ENCODE measurements at regions not wholly inside any gene's neighbourhood (a gene's known extent, or its start where the extent isn't known, plus 50 kb on each side); places are given as distances from the start of the nearest gene placed in this dataset.

DNA sequence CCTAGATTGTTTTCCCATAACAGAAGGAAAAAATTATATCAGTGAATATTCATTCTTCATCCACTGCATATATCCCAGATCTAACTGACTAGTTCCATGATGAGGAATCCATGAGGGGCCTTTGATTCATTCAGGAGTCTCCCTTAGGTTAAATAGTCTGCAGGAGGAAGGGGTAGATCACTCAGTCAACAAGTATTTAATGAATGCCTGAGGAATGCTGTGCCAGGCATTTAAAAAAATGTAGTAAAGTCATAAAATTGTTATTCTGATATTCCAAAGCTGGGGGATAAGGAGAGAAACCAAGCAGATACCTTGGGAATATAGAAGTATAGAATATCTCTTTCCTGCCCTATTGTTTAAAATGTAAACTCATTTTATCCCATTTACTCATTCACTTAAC lies 216.2 kb upstream of the CAND1 start:
- TF ChIP-seq, protein P1, sequence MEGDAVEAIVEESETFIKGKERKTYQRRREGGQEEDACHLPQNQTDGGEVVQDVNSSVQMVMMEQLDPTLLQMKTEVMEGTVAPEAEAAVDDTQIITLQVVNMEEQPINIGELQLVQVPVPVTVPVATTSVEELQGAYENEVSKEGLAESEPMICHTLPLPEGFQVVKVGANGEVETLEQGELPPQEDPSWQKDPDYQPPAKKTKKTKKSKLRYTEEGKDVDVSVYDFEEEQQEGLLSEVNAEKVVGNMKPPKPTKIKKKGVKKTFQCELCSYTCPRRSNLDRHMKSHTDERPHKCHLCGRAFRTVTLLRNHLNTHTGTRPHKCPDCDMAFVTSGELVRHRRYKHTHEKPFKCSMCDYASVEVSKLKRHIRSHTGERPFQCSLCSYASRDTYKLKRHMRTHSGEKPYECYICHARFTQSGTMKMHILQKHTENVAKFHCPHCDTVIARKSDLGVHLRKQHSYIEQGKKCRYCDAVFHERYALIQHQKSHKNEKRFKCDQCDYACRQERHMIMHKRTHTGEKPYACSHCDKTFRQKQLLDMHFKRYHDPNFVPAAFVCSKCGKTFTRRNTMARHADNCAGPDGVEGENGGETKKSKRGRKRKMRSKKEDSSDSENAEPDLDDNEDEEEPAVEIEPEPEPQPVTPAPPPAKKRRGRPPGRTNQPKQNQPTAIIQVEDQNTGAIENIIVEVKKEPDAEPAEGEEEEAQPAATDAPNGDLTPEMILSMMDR (IDR thresholded peaks at IDR 0.05): no peak
- intact Hi-C loops (cut with micrococcal nuclease): no loop called here
- CTCF ChIA-PET: no interaction called here
- no peaks in the 10 kb centered on the region for H3K4me1 Mint-ChIP-seq
- H3K27me3 Mint-ChIP-seq: peaks cover 12% of the 10 kb centered on the region
- no peak overlapping the region for H3K27ac Mint-ChIP-seq
- H3K9me3 Mint-ChIP-seq: peaks cover 2% of the 10 kb centered on the region
- no peak overlapping the region for H3K4me3 Mint-ChIP-seq
- no peak for ATAC-seq (ENCODE audit: low read depth)
- POLR2A ChIA-PET: no interaction called here
- H3K36me3 Mint-ChIP-seq (ENCODE audit: low read depth): no peaks in the 10 kb centered on the region
- no peak for DNase-seq

GRCh38 chr12:67056329-67056728 lies 212.8 kb upstream of the CAND1 start:
- ATAC-seq (ENCODE audit: low read depth) (no peak), DNase-seq (no peak)
- intact Hi-C loops (cut with micrococcal nuclease): no loop called here
- Mint-ChIP-seq H3K4me3 (no peak overlapping the region), H3K36me3 (ENCODE audit: low read depth) (no peaks in the 10 kb centered on the region), H3K9me3 (no peaks in the 10 kb centered on the region), H3K4me1 (no peaks in the 10 kb centered on the region), H3K27me3 (peaks cover 12% of the 10 kb centered on the region), H3K27ac (no peak overlapping the region)
- TF ChIP-seq, protein P1 (IDR thresholded peaks at IDR 0.05): no peak
- ChIA-PET POLR2A (no interaction called here), CTCF (no interaction called here)

GRCh38 chr12:67057072-67057471 lies 212.1 kb upstream of the CAND1 start:
- no peaks in the 10 kb centered on the region for H3K4me1 Mint-ChIP-seq
- H3K9me3 Mint-ChIP-seq: no peaks in the 10 kb centered on the region
- H3K4me3 Mint-ChIP-seq: no peak overlapping the region
- DNase-seq (no peak), ATAC-seq (ENCODE audit: low read depth) (no peak)
- TF ChIP-seq, protein P1 (IDR thresholded peaks at IDR 0.05): no peak
- ChIA-PET CTCF (no interaction called here), POLR2A (no interaction called here)
- H3K27ac Mint-ChIP-seq: no peak overlapping the region
- peaks cover 15% of the 10 kb centered on the region for H3K27me3 Mint-ChIP-seq
- intact Hi-C loops (cut with micrococcal nuclease): no loop called here
- H3K36me3 Mint-ChIP-seq (ENCODE audit: low read depth): no peaks in the 10 kb centered on the region

DNA sequence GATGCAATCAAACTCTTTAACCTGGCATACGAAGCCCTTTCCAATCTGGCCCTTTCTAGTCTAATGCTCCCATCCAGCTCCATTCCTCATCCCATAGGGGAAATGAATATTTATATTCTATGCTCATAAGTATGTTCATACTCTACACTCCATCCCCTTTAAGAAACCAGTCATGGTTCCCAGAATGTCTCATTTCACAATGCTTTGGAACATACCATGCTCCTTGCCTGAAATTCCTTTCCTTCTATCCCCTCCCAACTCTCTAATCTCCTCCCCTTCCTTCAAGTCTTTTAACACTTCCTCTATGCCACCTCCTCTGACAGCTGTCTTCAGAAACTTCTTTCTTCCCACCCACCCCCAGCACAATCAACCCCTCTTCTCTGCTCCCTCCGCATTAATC lies 207.0 kb upstream of the CAND1 start:
- intact Hi-C loops (cut with micrococcal nuclease): no loop called here
- TF ChIP-seq, protein P1 (IDR thresholded peaks at IDR 0.05): no peak
- ChIA-PET CTCF (no interaction called here), POLR2A (no interaction called here)
- no peak overlapping the region for H3K4me3 Mint-ChIP-seq
- no peak for DNase-seq
- H3K36me3 Mint-ChIP-seq (ENCODE audit: low read depth): no peaks in the 10 kb centered on the region
- H3K4me1 Mint-ChIP-seq: no peaks in the 10 kb centered on the region
- no peak overlapping the region for H3K27ac Mint-ChIP-seq
- no peak for ATAC-seq (ENCODE audit: low read depth)
- H3K9me3 Mint-ChIP-seq: no peaks in the 10 kb centered on the region
- peaks cover 15% of the 10 kb centered on the region for H3K27me3 Mint-ChIP-seq

- ChIA-PET CTCF (no interaction called here), POLR2A (no interaction called here)
- Mint-ChIP-seq H3K36me3 (ENCODE audit: low read depth) (no peaks in the 10 kb centered on the region), H3K4me1 (peaks cover 13% of the 10 kb centered on the region), H3K27ac (no peak overlapping the region), H3K4me3 (peak overlapping the region; percentile 25), H3K27me3 (peaks cover 48% of the 10 kb centered on the region), H3K9me3 (peaks cover 6% of the 10 kb centered on the region)
- DNase-seq: no peak
- TF ChIP-seq, protein P1 (IDR thresholded peaks at IDR 0.05): no peak
- ATAC-seq (ENCODE audit: low read depth): no peak
- intact Hi-C loops (cut with micrococcal nuclease): no loop called here
These were observed 201.5 kb upstream of the CAND1 start for GRCh38 chr12:67067453-67068203.
